Endothelial cell of umbilical vein (primary cell): ENCODE measurements at regions not wholly inside any gene's neighbourhood (a gene's known extent, or its start where the extent isn't known, plus 50 kb on each side); places are given as distances from the start of the nearest gene placed in this dataset.

Source experiments
- BruUV-seq: library from RNA; stranded (reverse); fragments of 400-500 nt; replicated peaks from 2 replicates; lab custom pipeline; 2021; lab: Mats Ljungman, UMichigan
- CTCF ChIA-PET: fragments of 300-600, 350-600 bp; sonication (Branson Sonifier 250); formaldehyde crosslinking; loops from one replicate; lab custom pipeline; 2021; ENCODE audit warnings: antibody characterized with exemption, inconsistent platforms; lab: Charles Lee
- POLR2A ChIA-PET: fragments of 300-600, 350-600 bp; sonication (Branson Sonifier 250); formaldehyde crosslinking; loops from one replicate; lab custom pipeline; 2021; ENCODE audit warnings: antibody characterized with exemption, inconsistent platforms; lab: Charles Lee
- DNase-seq: peaks from one replicate; pipeline ENCODE4 v3.0.0-alpha.2; 2011; ENCODE audit warnings: low read depth, low spot score
- FAIRE-seq: peaks from 2 replicates; lab custom pipeline; 2011; peaks lifted over from hg19 to GRCh38; lab: Jason Lieb, UNC
- H2AFZ ChIP-seq: 2 replicates; pipeline ENCODE4 v1.6.0; 2012; ENCODE audit warnings: low read depth, low read length, control low read depth, inconsistent platforms
- H3K27ac ChIP-seq: 2 replicates; pipeline ENCODE4 v1.5.1; 2011; ENCODE audit warnings: low read depth, mild to moderate bottlenecking, control low read depth, low read length, moderate library complexity; ENCODE audit not compliant: insufficient read depth
- H3K27me3 ChIP-seq, 2 experiments: 2 replicates each; pipeline versions ENCODE4 v1.6.0 to v1.6.1; 2011; ENCODE audit warnings: low read length in 2 of 2, mixed read lengths in 1 of 2; ENCODE audit not compliant: control insufficient read depth in 2 of 2, insufficient read depth in 2 of 2
- H3K36me3 ChIP-seq, 2 experiments: 2 replicates in 1 of 2; 3 replicates in 1 of 2; pipeline ENCODE4 v1.5.1; 2011; ENCODE audit warnings: low read length in 2 of 2, mild to moderate bottlenecking in 1 of 2, moderate library complexity in 1 of 2; ENCODE audit not compliant: control insufficient read depth in 2 of 2, insufficient read depth in 2 of 2; ENCODE audit errors: extremely low read depth in 1 of 2
- H3K4me1 ChIP-seq: 3 replicates; pipeline ENCODE4 v1.5.1; 2011; ENCODE audit warnings: mild to moderate bottlenecking, low read length; ENCODE audit not compliant: control insufficient read depth, insufficient read depth; ENCODE audit errors: extremely low read depth
- H3K4me2 ChIP-seq: 2 replicates; pipeline ENCODE4 v1.6.1; 2011; ENCODE audit warnings: low read length, control low read depth, mixed read lengths; ENCODE audit not compliant: insufficient read depth
- H3K4me3 ChIP-seq, 3 experiments: fragments of 200-600 bp in 1 of 3; sonication (generic), shearing (Covaris generic) in 1 of 3; replicated peaks in 1 of 3; 2 replicates each; pipeline ENCODE4 v1.5.1; 2011 to 2016; ENCODE audit warnings: control low read depth in 3 of 3, low read length in 3 of 3, mild to moderate bottlenecking in 2 of 3, inconsistent platforms in 1 of 3, low read depth in 1 of 3, moderate library complexity in 1 of 3; ENCODE audit not compliant: insufficient read depth in 1 of 3
- H3K79me2 ChIP-seq: 2 replicates; pipeline ENCODE4 v1.6.0; 2012; ENCODE audit warnings: low read length, inconsistent platforms; ENCODE audit not compliant: control insufficient read depth, insufficient read depth
- H3K9ac ChIP-seq: replicated peaks from 2 replicates; pipeline ENCODE3; 2011; ENCODE audit warnings: low read length, control low read depth; ENCODE audit not compliant: insufficient read depth; ENCODE audit errors: extremely low read depth
- H3K9me1 ChIP-seq: replicated peaks from 3 replicates; pipeline ENCODE4 v1.6.0; 2011; ENCODE audit warnings: mild to moderate bottlenecking, low read length; ENCODE audit not compliant: control insufficient read depth, insufficient read depth; ENCODE audit errors: extremely low read depth
- H3K9me3 ChIP-seq: replicated peaks from 2 replicates; pipeline ENCODE4 v1.5.1; 2012; ENCODE audit warnings: low read length, inconsistent platforms; ENCODE audit not compliant: control insufficient read depth, insufficient read depth
- H4K20me1 ChIP-seq: replicated peaks from 2 replicates; pipeline ENCODE3; 2011; ENCODE audit warnings: mild to moderate bottlenecking, low read length; ENCODE audit not compliant: control insufficient read depth, insufficient read depth; ENCODE audit errors: extremely low read depth
- EZH2 ChIP-seq: IDR thresholded peaks from 2 replicates; pipeline ENCODE4 v1.6.1; 2012; ENCODE audit warnings: borderline replicate concordance, low read depth, mild to moderate bottlenecking, moderate library complexity, low read length, inconsistent platforms; ENCODE audit not compliant: severe bottlenecking
- FOS ChIP-seq: IDR thresholded peaks from 2 replicates; pipeline ENCODE4 v1.6.1; 2011; ENCODE audit warnings: mild to moderate bottlenecking, low read length, moderate library complexity, borderline replicate concordance; ENCODE audit not compliant: insufficient read depth
- MYC ChIP-seq: IDR thresholded peaks from one replicate; pipeline ENCODE4 v1.6.1; 2011; ENCODE audit warnings: mild to moderate bottlenecking, low read depth, low read length
- POLR2AphosphoS5 ChIP-seq: IDR thresholded peaks from 2 replicates; pipeline ENCODE4 v1.6.1; 2012; ENCODE audit warnings: low read depth, mild to moderate bottlenecking, control low read depth, low read length, moderate library complexity; ENCODE audit not compliant: insufficient read depth
- dilution Hi-C: fragments of 300-500 bp; cut with MboI; formaldehyde crosslinking; loops from one replicate; pipeline ENCODE4 v1.15.0; 2019; ENCODE audit warnings: low sequenced_read_pairs; ENCODE audit not compliant: extremely low pct_ligation_motif_present
- intact Hi-C: fragments of 100-400 bp; cut with micrococcal nuclease; formaldehyde crosslinking; loops from one replicate; pipeline ENCODE4 v1.10.0; 2022
- TF ChIP-seq, protein P1 (sequence below): IDR thresholded peaks from 2 replicates; pipeline ENCODE4 v1.6.1; 2011; ENCODE audit not compliant: insufficient read depth, insufficient read length
- TF ChIP-seq, protein P2 (sequence below), 2 donors: IDR thresholded peaks; 1 replicate in 1 of 2; 2 replicates in 1 of 2; pipeline ENCODE4 v1.5.1; 2011; ENCODE audit warnings: low read length in 2 of 2, mild to moderate bottlenecking in 2 of 2, moderate library complexity in 2 of 2, control low read depth in 1 of 2, inconsistent platforms in 1 of 2, low read depth in 1 of 2; ENCODE audit not compliant: insufficient read depth in 1 of 2; ENCODE audit errors: extremely low read depth in 1 of 2

DNA sequence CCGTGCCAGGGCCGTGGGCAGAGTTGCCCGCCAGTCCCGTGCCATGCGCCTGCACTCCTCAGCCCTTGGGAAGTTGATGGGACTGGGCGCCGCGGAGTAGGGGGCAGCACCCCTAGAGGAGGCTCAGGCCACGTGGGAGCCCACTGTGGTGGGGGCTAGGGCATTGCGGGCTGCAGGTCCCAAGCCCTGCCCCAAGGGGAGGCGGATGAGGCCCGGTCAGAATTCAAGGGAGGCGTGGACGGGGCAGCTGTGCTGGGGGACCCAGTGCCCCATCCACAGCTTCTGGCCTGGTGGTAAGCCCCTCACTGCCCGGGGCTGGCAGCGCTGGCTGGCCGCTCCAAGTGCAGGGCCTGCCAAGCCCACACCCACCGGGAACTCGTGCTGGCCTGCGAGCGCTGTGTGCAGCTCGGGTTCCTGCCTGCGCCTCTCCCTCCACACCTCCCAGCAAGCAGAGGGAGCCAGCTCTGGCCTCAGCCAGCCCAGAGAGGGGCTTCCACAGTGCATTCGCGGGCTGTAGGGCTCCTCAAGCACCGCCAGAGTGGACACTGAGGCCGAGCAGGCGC lies 317.8 kb downstream of the HAO1 start:
- TF ChIP-seq EZH2 (no peak), FOS (no peak), POLR2AphosphoS5 (no peak), MYC (no peak)
- TF ChIP-seq, protein P1, sequence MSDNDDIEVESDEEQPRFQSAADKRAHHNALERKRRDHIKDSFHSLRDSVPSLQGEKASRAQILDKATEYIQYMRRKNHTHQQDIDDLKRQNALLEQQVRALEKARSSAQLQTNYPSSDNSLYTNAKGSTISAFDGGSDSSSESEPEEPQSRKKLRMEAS, result no peak
- TF ChIP-seq, protein P2, sequence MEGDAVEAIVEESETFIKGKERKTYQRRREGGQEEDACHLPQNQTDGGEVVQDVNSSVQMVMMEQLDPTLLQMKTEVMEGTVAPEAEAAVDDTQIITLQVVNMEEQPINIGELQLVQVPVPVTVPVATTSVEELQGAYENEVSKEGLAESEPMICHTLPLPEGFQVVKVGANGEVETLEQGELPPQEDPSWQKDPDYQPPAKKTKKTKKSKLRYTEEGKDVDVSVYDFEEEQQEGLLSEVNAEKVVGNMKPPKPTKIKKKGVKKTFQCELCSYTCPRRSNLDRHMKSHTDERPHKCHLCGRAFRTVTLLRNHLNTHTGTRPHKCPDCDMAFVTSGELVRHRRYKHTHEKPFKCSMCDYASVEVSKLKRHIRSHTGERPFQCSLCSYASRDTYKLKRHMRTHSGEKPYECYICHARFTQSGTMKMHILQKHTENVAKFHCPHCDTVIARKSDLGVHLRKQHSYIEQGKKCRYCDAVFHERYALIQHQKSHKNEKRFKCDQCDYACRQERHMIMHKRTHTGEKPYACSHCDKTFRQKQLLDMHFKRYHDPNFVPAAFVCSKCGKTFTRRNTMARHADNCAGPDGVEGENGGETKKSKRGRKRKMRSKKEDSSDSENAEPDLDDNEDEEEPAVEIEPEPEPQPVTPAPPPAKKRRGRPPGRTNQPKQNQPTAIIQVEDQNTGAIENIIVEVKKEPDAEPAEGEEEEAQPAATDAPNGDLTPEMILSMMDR (IDR thresholded peaks at IDR 0.05; ENCODE audit: extremely low read depth in 1 of 2, insufficient read depth in 1 of 2, low read depth in 1 of 2, low read length in 2 of 2), result no peak
- BruUV-seq, result no TSS peak
- H3K79me2 ChIP-seq, result no peaks in the 10 kb centered on the region
- dilution Hi-C loops, result no loop called here
- H3K36me3 ChIP-seq, result no peaks in the 10 kb centered on the region
- no peaks in the 10 kb centered on the region for H3K9me3 ChIP-seq
- intact Hi-C loops, result no loop called here
- no peak overlapping the region for H2AFZ ChIP-seq
- H3K27me3 ChIP-seq, result no peaks in the 10 kb centered on the region
- CTCF ChIA-PET, result interaction anchor here (1.3 kb wide), 1 partner anchor 118 kb away, joined by 4 read pairs; no protein-coding TSS in a partner anchor
- H3K4me3 ChIP-seq, result no peak overlapping the region
- FAIRE-seq (no peak), DNase-seq (no peak)
- no peak overlapping the region for H3K9ac ChIP-seq
- POLR2A ChIA-PET, result no interaction called here
- no peak overlapping the region for H3K4me2 ChIP-seq
- peaks cover 13% of the 10 kb centered on the region for H3K4me1 ChIP-seq
- no peak overlapping the region for H3K27ac ChIP-seq
- no peaks in the 10 kb centered on the region for H3K9me1 ChIP-seq
- H4K20me1 ChIP-seq, result no peaks in the 10 kb centered on the region
